ENCODE measurements at regions not wholly inside any gene's neighbourhood (a gene's known extent, or its start where the extent isn't known, plus 50 kb on each side); places are given as distances from the start of the nearest gene placed in this dataset.

GRCh38 chr13:106859533-106859904, 291.6 kb upstream of the ARGLU1 start:
- Histone ChIP-seq H3K36me3 (ENCODE audit: control insufficient read depth, insufficient read depth, low read length) (no peaks in the 10 kb centered on the region), H3K4me3 (ENCODE audit: low read length) (peak overlapping the region; percentile 41), H3K9me3 (ENCODE audit: control insufficient read depth, low read length) (no peaks in the 10 kb centered on the region), H3K4me1 (ENCODE audit: control insufficient read depth, insufficient read depth, low read length) (peaks cover 8% of the 10 kb centered on the region), H3K27ac (ENCODE audit: low read depth, low read length) (no peak overlapping the region), H3K27me3 (ENCODE audit: control insufficient read depth, insufficient read depth, low read length, poor library complexity, severe bottlenecking) (no peaks in the 10 kb centered on the region), H3K9ac (ENCODE audit: extremely low read depth, low read length, poor library complexity, severe bottlenecking) (no peak overlapping the region)
- peaks cover under 1% of the 10 kb centered on the region for H3K27me3 Mint-ChIP-seq (ENCODE audit: insufficient read depth)
- TF ChIP-seq CTCF (conservative IDR thresholded peaks at IDR 0.05), result no peak
- DNase-seq, result peak; percentile 66
- no peaks in the 10 kb centered on the region for H3K36me3 Mint-ChIP-seq (ENCODE audit: low read depth)
- H3K4me3 Mint-ChIP-seq, result no peak overlapping the region
- H3K27ac Mint-ChIP-seq, result peak overlapping the region; percentile 16
- no peaks in the 10 kb centered on the region for H3K9me3 Mint-ChIP-seq
- peaks cover 22% of the 10 kb centered on the region for H3K4me1 Mint-ChIP-seq
- 33 to 44% methylated on average over 4 of the region's 4 CpGs for WGBS, 2 experiments (ENCODE audit: insufficient coverage in 1 of 2, insufficient read length in 1 of 2)

GRCh38 chr13:106858903-106859532, 291.1 kb upstream of the ARGLU1 start:
- Histone ChIP-seq H3K4me3 (ENCODE audit: low read length) (peak overlapping the region; percentile 41), H3K36me3 (ENCODE audit: control insufficient read depth, insufficient read depth, low read length) (no peaks in the 10 kb centered on the region), H3K27me3 (ENCODE audit: control insufficient read depth, insufficient read depth, low read length, poor library complexity, severe bottlenecking) (no peaks in the 10 kb centered on the region), H3K9me3 (ENCODE audit: control insufficient read depth, low read length) (no peaks in the 10 kb centered on the region), H3K4me1 (ENCODE audit: control insufficient read depth, insufficient read depth, low read length) (peaks cover 8% of the 10 kb centered on the region), H3K27ac (ENCODE audit: low read depth, low read length) (no peak overlapping the region), H3K9ac (ENCODE audit: extremely low read depth, low read length, poor library complexity, severe bottlenecking) (no peak overlapping the region)
- Mint-ChIP-seq H3K4me3 (no peak overlapping the region), H3K27ac (peak overlapping the region; percentile 44), H3K9me3 (no peaks in the 10 kb centered on the region), H3K4me1 (peaks cover 22% of the 10 kb centered on the region), H3K36me3 (ENCODE audit: low read depth) (no peaks in the 10 kb centered on the region), H3K27me3 (ENCODE audit: insufficient read depth) (peaks cover 2% of the 10 kb centered on the region)
- DNase-seq, result no peak
- 32 to 49% methylated on average over 4 to 11 of the region's 12 CpGs for WGBS, 2 experiments (ENCODE audit: insufficient coverage in 1 of 2, insufficient read length in 1 of 2)
- no peak for TF ChIP-seq CTCF (conservative IDR thresholded peaks at IDR 0.05)

- no peaks in the 10 kb centered on the region for H3K4me1 Mint-ChIP-seq
- no peak overlapping the region for H3K27ac Mint-ChIP-seq
- 88 to 95% methylated on average over 7 to 8 of the region's 8 CpGs for WGBS, 2 experiments (ENCODE audit: insufficient coverage in 1 of 2, insufficient read length in 1 of 2)
- Histone ChIP-seq H3K27ac (ENCODE audit: low read depth, low read length) (no peak overlapping the region), H3K4me1 (ENCODE audit: control insufficient read depth, insufficient read depth, low read length) (no peaks in the 10 kb centered on the region), H3K36me3 (ENCODE audit: control insufficient read depth, insufficient read depth, low read length) (no peaks in the 10 kb centered on the region), H3K4me3 (ENCODE audit: low read length) (no peak overlapping the region), H3K27me3 (ENCODE audit: control insufficient read depth, insufficient read depth, low read length, poor library complexity, severe bottlenecking) (no peaks in the 10 kb centered on the region), H3K9ac (ENCODE audit: extremely low read depth, low read length, poor library complexity, severe bottlenecking) (no peak overlapping the region), H3K9me3 (ENCODE audit: control insufficient read depth, low read length) (no peaks in the 10 kb centered on the region)
- no peaks in the 10 kb centered on the region for H3K36me3 Mint-ChIP-seq (ENCODE audit: low read depth)
- peaks cover 2% of the 10 kb centered on the region for H3K27me3 Mint-ChIP-seq (ENCODE audit: insufficient read depth)
- H3K9me3 Mint-ChIP-seq, result no peaks in the 10 kb centered on the region
- DNase-seq, result no peak
- H3K4me3 Mint-ChIP-seq, result no peak overlapping the region
- TF ChIP-seq CTCF (conservative IDR thresholded peaks at IDR 0.05), result no peak
These were observed 284.5 kb upstream of the ARGLU1 start for GRCh38 chr13:106852436-106852835.
